ENCODE measurements at regions not wholly inside any gene's neighbourhood (a gene's known extent, or its start where the extent isn't known, plus 50 kb on each side); places are given as distances from the start of the nearest gene placed in this dataset.

- no peak for DNase-seq (ENCODE audit: low read depth)
- no peak for TF ChIP-seq CTCF (IDR thresholded peaks at IDR 0.05; ENCODE audit: low read length, missing control alignments)
- no peak overlapping the region for H3K4me3 ChIP-seq (replicated peaks; ENCODE audit: low read depth, low read length)
Observed at GRCh38 chr5:61966296-61966955, 339.6 kb upstream of the KIF2A start.

GRCh38 chr5:61966997-61967396 lies 339.0 kb upstream of the KIF2A start:
- TF ChIP-seq CTCF (IDR thresholded peaks at IDR 0.05; ENCODE audit: low read length, missing control alignments): no peak
- no peak for DNase-seq (ENCODE audit: low read depth)
- no peak overlapping the region for H3K4me3 ChIP-seq (replicated peaks; ENCODE audit: low read depth, low read length)

- no peak for TF ChIP-seq CTCF (IDR thresholded peaks at IDR 0.05; ENCODE audit: low read length, missing control alignments)
- H3K4me3 ChIP-seq (replicated peaks; ENCODE audit: low read depth, low read length): no peak overlapping the region
- no peak for DNase-seq (ENCODE audit: low read depth)
Observed at GRCh38 chr5:61967681-61968080, 338.3 kb upstream of the KIF2A start.

GRCh38 chr5:61969347-61969746 lies 336.7 kb upstream of the KIF2A start:
- no peak for TF ChIP-seq CTCF (IDR thresholded peaks at IDR 0.05; ENCODE audit: low read length, missing control alignments)
- no peak for DNase-seq (ENCODE audit: low read depth)
- H3K4me3 ChIP-seq (replicated peaks; ENCODE audit: low read depth, low read length): no peak overlapping the region

GRCh38 chr5:61969755-61970154 lies 336.3 kb upstream of the KIF2A start:
- no peak for TF ChIP-seq CTCF (IDR thresholded peaks at IDR 0.05; ENCODE audit: low read length, missing control alignments)
- no peak for DNase-seq (ENCODE audit: low read depth)
- no peak overlapping the region for H3K4me3 ChIP-seq (replicated peaks; ENCODE audit: low read depth, low read length)

GRCh38 chr5:61970218-61970617 lies 335.8 kb upstream of the KIF2A start:
- H3K4me3 ChIP-seq (replicated peaks; ENCODE audit: low read depth, low read length): no peak overlapping the region
- no peak for TF ChIP-seq CTCF (IDR thresholded peaks at IDR 0.05; ENCODE audit: low read length, missing control alignments)
- DNase-seq (ENCODE audit: low read depth): no peak

- TF ChIP-seq CTCF (IDR thresholded peaks at IDR 0.05; ENCODE audit: low read length, missing control alignments): no peak
- no peak for DNase-seq (ENCODE audit: low read depth)
Observed at GRCh38 chr5:61974680-61975079, 331.3 kb upstream of the KIF2A start.

More at GRCh38 chr5:61974680-61975079, 331.3 kb upstream of the KIF2A start:
- no peak overlapping the region for H3K4me3 ChIP-seq (replicated peaks; ENCODE audit: low read depth, low read length)
